GM12878 (cell line): ENCODE measurements at regions not wholly inside any gene's neighbourhood (a gene's known extent, or its start where the extent isn't known, plus 50 kb on each side); places are given as distances from the start of the nearest gene placed in this dataset.

ENCODE experiments used
- ATAC-seq: fragments of 200-7000 bp; cut with Tn5 transposase; 3 replicates; pipeline ENCODE4 v1.9.1; 2020; ENCODE audit warnings: mild to moderate bottlenecking, moderate library complexity
- BruUV-seq: library from RNA; stranded (reverse); fragments of 400-500 nt; replicated peaks from 2 replicates; lab custom pipeline; 2021; lab: Mats Ljungman, UMichigan
- CTCF ChIA-PET: fragments of 300-600 bp; sonication (Branson Sonifier 250); formaldehyde crosslinking; extraction: SDS; loops from one replicate; lab custom pipeline; 2021; ENCODE audit warnings: inconsistent platforms; lab: Yijun Ruan, JAX
- POLR2A ChIA-PET: fragments of 350-600 bp; formaldehyde crosslinking; extraction: SDS; loops from one replicate; lab custom pipeline; 2021; ENCODE audit warnings: inconsistent platforms; lab: Charles Lee
- RAD21 ChIA-PET: fragments of 300-600 bp; sonication (Branson Sonifier 250); formaldehyde crosslinking; loops from one replicate; lab custom pipeline; 2023; ENCODE audit warnings: antibody characterized with exemption; ENCODE audit not compliant: unreplicated experiment; lab: Charles Lee
- SMC1A ChIA-PET: fragments of 300-600 bp; sonication (Branson Sonifier 250); formaldehyde crosslinking; loops from one replicate; lab custom pipeline; 2023; ENCODE audit not compliant: unreplicated experiment, uncharacterized antibody; lab: Charles Lee
- DNase-seq: peaks from one replicate; pipeline ENCODE4 v3.0.0-alpha.2; 2011; ENCODE audit warnings: low read depth, low spot score
- FAIRE-seq: peaks from 3 replicates; lab custom pipeline; 2011; peaks lifted over from hg19 to GRCh38; lab: Jason Lieb, UNC
- H2AFZ ChIP-seq: 2 replicates; pipeline ENCODE4 v1.6.0; 2011; ENCODE audit warnings: low read depth, low read length, control low read depth; ENCODE audit not compliant: control insufficient read depth
- H3K27ac ChIP-seq: 2 replicates; pipeline ENCODE4 v1.5.1; 2011; ENCODE audit warnings: control low read depth; ENCODE audit not compliant: control insufficient read depth, insufficient read depth
- H3K27me3 ChIP-seq, 2 experiments: replicated peaks in 1 of 2; 2 replicates each; pipeline versions ENCODE4 v1.6.0 to v1.6.1; 2011; ENCODE audit warnings: low read length in 1 of 2; ENCODE audit not compliant: control insufficient read depth in 2 of 2, insufficient read depth in 2 of 2
- H3K36me3 ChIP-seq, 2 experiments: 2 replicates each; pipeline ENCODE4 v1.5.1; 2011; ENCODE audit warnings: low read length in 1 of 2; ENCODE audit not compliant: control insufficient read depth in 2 of 2, insufficient read depth in 2 of 2
- H3K4me1 ChIP-seq: 2 replicates; pipeline ENCODE4 v1.6.1; 2011; ENCODE audit warnings: mild to moderate bottlenecking, low read length, moderate library complexity, mixed read lengths; ENCODE audit not compliant: control insufficient read depth, insufficient read depth
- H3K4me2 ChIP-seq: 2 replicates; pipeline ENCODE4 v1.6.0; 2011; ENCODE audit warnings: control low read depth; ENCODE audit not compliant: control insufficient read depth, insufficient read depth
- H3K4me3 ChIP-seq: fragments of 200-600 bp; sonication (generic); 2 replicates; pipeline ENCODE4 v1.5.1; 2016
- H3K79me2 ChIP-seq: 2 replicates; pipeline ENCODE4 v1.6.0; 2011; ENCODE audit warnings: low read length; ENCODE audit not compliant: control insufficient read depth, insufficient read depth
- H3K9ac ChIP-seq: 2 replicates; pipeline ENCODE4 v1.8.0; 2011; ENCODE audit warnings: low read length, control low read depth, mixed read lengths; ENCODE audit not compliant: control insufficient read depth, insufficient read depth
- H3K9me3 ChIP-seq: replicated peaks from 3 replicates; pipeline ENCODE4 v1.5.1; 2011; ENCODE audit warnings: mild to moderate bottlenecking, low read length; ENCODE audit not compliant: control insufficient read depth, insufficient read depth
- H4K20me1 ChIP-seq: 2 replicates; pipeline ENCODE4 v1.6.0; 2011; ENCODE audit not compliant: control insufficient read depth, insufficient read depth
- CREB1 ChIP-seq: IDR thresholded peaks from 2 replicates; pipeline ENCODE4 v1.6.1; 2012; ENCODE audit warnings: low read depth, mild to moderate bottlenecking, inconsistent platforms
- EZH2 ChIP-seq: IDR thresholded peaks from 2 replicates; pipeline ENCODE4 v1.6.1; 2012; ENCODE audit warnings: low read depth, mild to moderate bottlenecking, control low read depth, inconsistent platforms, low read length, borderline replicate concordance; ENCODE audit not compliant: control insufficient read depth
- MEF2B ChIP-seq: fragments of 450-650 bp; IDR thresholded peaks from 2 replicates; pipeline ENCODE4 v1.6.1; 2018; ENCODE audit warnings: mild to moderate bottlenecking, moderate library complexity; ENCODE audit not compliant: partially characterized antibody, poor library complexity, severe bottlenecking
- NR2C2 ChIP-seq: IDR thresholded peaks from 2 replicates; pipeline ENCODE4 v1.6.1; 2011; ENCODE audit warnings: borderline replicate concordance, low read depth; ENCODE audit not compliant: control insufficient read depth, insufficient read length
- NR2F1 ChIP-seq: fragments of 450-650 bp; conservative IDR thresholded peaks from 2 replicates; pipeline ENCODE4 v1.6.1; 2017; ENCODE audit warnings: mild to moderate bottlenecking
- POLR2AphosphoS2 ChIP-seq: IDR thresholded peaks from 2 replicates; pipeline ENCODE4 v1.6.1; 2011; ENCODE audit warnings: low read depth, mild to moderate bottlenecking, low read length, improper control_type of control experiment, moderate library complexity
- POLR2AphosphoS5 ChIP-seq: IDR thresholded peaks from 2 replicates; pipeline ENCODE4 v1.6.1; 2011; ENCODE audit warnings: mild to moderate bottlenecking, low read length, inconsistent platforms
- RFX5 ChIP-seq: IDR thresholded peaks from 2 replicates; pipeline ENCODE4 v1.6.1; 2011; ENCODE audit warnings: low read depth, low read length, improper control_type of control experiment
- SIN3A ChIP-seq: IDR thresholded peaks from 2 replicates; pipeline ENCODE4 v1.6.1; 2012; ENCODE audit warnings: low read depth, low read length, improper control_type of control experiment
- STAT3 ChIP-seq: IDR thresholded peaks from 2 replicates; pipeline ENCODE4 v1.6.1; 2011; ENCODE audit warnings: low read depth, low read length, improper control_type of control experiment
- TARDBP ChIP-seq: IDR thresholded peaks from 2 replicates; pipeline ENCODE4 v1.6.1; 2016; ENCODE audit warnings: borderline replicate concordance
- TBL1XR1 ChIP-seq: IDR thresholded peaks from 2 replicates; pipeline ENCODE4 v1.6.1; 2012; ENCODE audit warnings: low read depth, low read length, improper control_type of control experiment
- YY1 ChIP-seq: IDR thresholded peaks from 2 replicates; pipeline ENCODE4 v1.6.1; 2011; ENCODE audit warnings: low read depth, mild to moderate bottlenecking, low read length
- ZNF207 ChIP-seq: fragments of 450-650 bp; IDR thresholded peaks from 2 replicates; pipeline ENCODE4 v1.6.1; 2014; ENCODE audit warnings: antibody characterized with exemption, mild to moderate bottlenecking, borderline replicate concordance
- ZNF24 ChIP-seq: fragments of 450-650 bp; IDR thresholded peaks from 2 replicates; pipeline ENCODE4 v1.6.1; 2017; ENCODE audit warnings: antibody characterized with exemption, mild to moderate bottlenecking
- WGBS: methylation state at CpG from one replicate; pipeline ENCODE4 v1.1.6; 2016; ENCODE audit warnings: low lambda C conversion rate; ENCODE audit not compliant: insufficient replicate concordance, insufficient coverage; ENCODE audit errors: missing lambda C conversion rate; 5-methylcytosine and 5-hydroxymethylcytosine counted together
- in situ Hi-C: fragments of 300-500 bp; cut with MboI; formaldehyde crosslinking; loops from 9 replicates; pipeline ENCODE4 v1.14.3; 2018; ENCODE audit warnings: mixed read lengths
- intact Hi-C: fragments of 100-400 bp; cut with micrococcal nuclease; formaldehyde crosslinking; loops from one replicate; pipeline ENCODE4 v1.14.2; 2022; ENCODE audit not compliant: unreplicated experiment
- TF ChIP-seq, protein P1 (sequence below): fragments of 150-350 bp; IDR thresholded peaks from 2 replicates; pipeline ENCODE4 v1.6.1; 2014; ENCODE audit warnings: mild to moderate bottlenecking, low read depth, low read length

DNA sequence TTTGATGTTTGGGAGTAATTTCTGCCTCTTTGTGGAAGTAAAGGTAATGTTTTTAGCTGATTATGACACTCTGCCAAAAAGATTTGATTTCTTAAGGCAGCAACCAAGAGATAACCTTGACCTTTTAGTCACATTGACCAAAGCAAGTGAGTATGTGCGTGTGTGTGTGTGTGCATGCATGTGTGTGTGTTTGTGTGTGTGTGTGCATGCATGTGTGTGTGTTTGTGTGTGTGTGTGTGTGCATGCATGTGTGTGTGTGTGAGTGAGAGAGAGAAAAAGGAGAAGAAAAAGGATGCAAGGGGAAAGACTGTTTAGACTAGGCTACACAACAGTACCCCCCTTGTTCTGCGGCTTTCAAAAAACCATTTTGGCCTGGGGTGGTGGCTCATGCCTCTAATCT lies 88.1 kb upstream of the NPVF start:
- Histone ChIP-seq H2AFZ (no peak overlapping the region), H4K20me1 (no peaks in the 10 kb centered on the region), H3K4me1 (no peaks in the 10 kb centered on the region), H3K27ac (no peak overlapping the region), H3K36me3 (no peaks in the 10 kb centered on the region), H3K4me3 (no peak overlapping the region), H3K9me3 (no peaks in the 10 kb centered on the region), H3K27me3 (peaks cover 0 to 1% of the 10 kb centered on the region in 2 experiments; a peak in 1 of 4 replicates), H3K9ac (no peak overlapping the region), H3K4me2 (no peak overlapping the region), H3K79me2 (no peaks in the 10 kb centered on the region)
- FAIRE-seq (no peak), DNase-seq (no peak), ATAC-seq (no peak)
- SMC1A ChIA-PET: no interaction called here
- POLR2A ChIA-PET: no interaction called here
- in situ Hi-C loops (no loop called here), intact Hi-C loops (no loop called here)
- CTCF ChIA-PET: interaction anchor here (1.3 kb wide), 1 partner anchor 249 kb away, joined by 3 read pairs; no protein-coding TSS in a partner anchor
- RAD21 ChIA-PET: no interaction called here
- 47% methylated on average over 2 of the region's 2 CpGs for WGBS
- no TSS peak for BruUV-seq
- TF ChIP-seq RFX5 (no peak), EZH2 (no peak), STAT3 (no peak)

DNA sequence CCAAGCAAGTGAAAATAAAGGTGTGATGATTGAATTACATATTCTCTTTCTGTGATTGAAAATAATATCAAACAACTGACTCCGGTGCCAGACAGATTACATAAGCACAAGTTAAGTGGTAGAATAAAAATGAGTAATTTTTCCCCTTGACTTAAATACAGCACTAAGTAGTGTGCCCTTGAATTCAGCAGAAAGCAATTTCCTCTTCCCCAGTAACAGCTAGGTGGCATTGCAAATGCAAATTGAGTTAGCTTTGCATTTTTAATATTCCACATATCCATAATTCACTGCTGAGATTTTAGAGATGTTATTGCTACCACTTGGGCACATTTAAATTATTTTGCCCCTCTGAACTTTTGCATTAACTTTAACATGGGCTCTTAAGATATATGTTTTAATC lies 89.8 kb upstream of the NPVF start:
- in situ Hi-C loops: no loop called here
- CTCF ChIA-PET: interaction anchor here (1.1 kb wide), 1 partner anchor 15 kb away, joined by 3 read pairs; no protein-coding TSS in a partner anchor
- ATAC-seq (no peak), DNase-seq (no peak), FAIRE-seq (no peak)
- Histone ChIP-seq H3K27me3 (peaks cover 0 to 1% of the 10 kb centered on the region in 2 experiments; a peak in 1 of 4 replicates), H3K27ac (no peak overlapping the region), H3K4me2 (no peak overlapping the region), H3K79me2 (no peaks in the 10 kb centered on the region), H4K20me1 (no peaks in the 10 kb centered on the region), H3K4me1 (no peaks in the 10 kb centered on the region), H3K4me3 (no peak overlapping the region), H3K36me3 (no peaks in the 10 kb centered on the region), H3K9me3 (no peaks in the 10 kb centered on the region), H3K9ac (no peak overlapping the region), H2AFZ (no peak overlapping the region)
- TF ChIP-seq STAT3 (no peak), CREB1 (no peak), TARDBP (no peak), ZNF207 (no peak), NR2F1 (no peak), POLR2AphosphoS2 (no peak), YY1 (no peak), MEF2B (no peak), SIN3A (no peak), NR2C2 (no peak), TBL1XR1 (no peak), ZNF24 (no peak), POLR2AphosphoS5 (no peak)
- TF ChIP-seq, protein P1, sequence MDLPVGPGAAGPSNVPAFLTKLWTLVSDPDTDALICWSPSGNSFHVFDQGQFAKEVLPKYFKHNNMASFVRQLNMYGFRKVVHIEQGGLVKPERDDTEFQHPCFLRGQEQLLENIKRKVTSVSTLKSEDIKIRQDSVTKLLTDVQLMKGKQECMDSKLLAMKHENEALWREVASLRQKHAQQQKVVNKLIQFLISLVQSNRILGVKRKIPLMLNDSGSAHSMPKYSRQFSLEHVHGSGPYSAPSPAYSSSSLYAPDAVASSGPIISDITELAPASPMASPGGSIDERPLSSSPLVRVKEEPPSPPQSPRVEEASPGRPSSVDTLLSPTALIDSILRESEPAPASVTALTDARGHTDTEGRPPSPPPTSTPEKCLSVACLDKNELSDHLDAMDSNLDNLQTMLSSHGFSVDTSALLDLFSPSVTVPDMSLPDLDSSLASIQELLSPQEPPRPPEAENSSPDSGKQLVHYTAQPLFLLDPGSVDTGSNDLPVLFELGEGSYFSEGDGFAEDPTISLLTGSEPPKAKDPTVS: no peak
- intact Hi-C loops: no loop called here
- POLR2A ChIA-PET: no interaction called here
- no TSS peak for BruUV-seq
- WGBS: 57% methylated on average over 1 of the region's 1 CpG
- SMC1A ChIA-PET: no interaction called here
- RAD21 ChIA-PET: no interaction called here
